OCI-LY1 (cell line): ENCODE measurements at regions not wholly inside any gene's neighbourhood (a gene's known extent, or its start where the extent isn't known, plus 50 kb on each side); places are given as distances from the start of the nearest gene placed in this dataset.

ENCODE experiments used
- H2AFZ ChIP-seq: fragments of 200-600 bp; sonication (generic), shearing (Covaris generic); 2 replicates; pipeline ENCODE4 v1.6.0; 2014; ENCODE audit warnings: antibody characterized with exemption, mild to moderate bottlenecking, low read length
- H3F3A ChIP-seq: fragments of 200-600 bp; sonication (generic), shearing (Covaris generic); 2 replicates; pipeline ENCODE4 v1.6.0; 2014; ENCODE audit warnings: mild to moderate bottlenecking, antibody characterized with exemption, low read length, moderate library complexity; ENCODE audit not compliant: insufficient read depth
- H3K27ac ChIP-seq: fragments of 200-600 bp; sonication (generic); 2 replicates; pipeline ENCODE4 v1.5.1; 2014; ENCODE audit warnings: low read length, mixed run types, mild to moderate bottlenecking, low read depth; ENCODE audit not compliant: poor library complexity, severe bottlenecking
- H3K27me3 ChIP-seq: fragments of 200-600 bp; sonication (generic); 2 replicates; pipeline ENCODE4 v1.6.0; 2014; ENCODE audit warnings: antibody characterized with exemption, mild to moderate bottlenecking, low read length, moderate library complexity; ENCODE audit not compliant: insufficient read depth
- H3K36me3 ChIP-seq: fragments of 200-600 bp; sonication (generic); 2 replicates; pipeline ENCODE4 v1.6.1; 2014; ENCODE audit warnings: mild to moderate bottlenecking, antibody characterized with exemption, low read length, moderate library complexity, mixed read lengths; ENCODE audit not compliant: insufficient read depth
- H3K4me1 ChIP-seq: fragments of 200-600 bp; sonication (generic); 2 replicates; pipeline ENCODE4 v1.5.1; 2014; ENCODE audit warnings: mild to moderate bottlenecking, low read length, moderate library complexity; ENCODE audit not compliant: insufficient read depth, severe bottlenecking
- H3K4me2 ChIP-seq: fragments of 200-600 bp; sonication (generic), shearing (Covaris generic); 2 replicates; pipeline ENCODE4 v1.6.1; 2014; ENCODE audit warnings: low read length
- H3K4me3 ChIP-seq: fragments of 200-600 bp; sonication (generic); 2 replicates; pipeline ENCODE4 v1.5.1; 2014; ENCODE audit warnings: low read length, low read depth, mild to moderate bottlenecking, mixed read lengths; ENCODE audit not compliant: poor library complexity, severe bottlenecking
- H3K79me2 ChIP-seq: fragments of 200-600 bp; shearing (Covaris generic); 2 replicates; pipeline ENCODE4 v1.6.1; 2016; ENCODE audit warnings: mixed run types, low read length, mixed read lengths; ENCODE audit not compliant: insufficient read depth
- H3K9ac ChIP-seq: fragments of 200-600 bp; sonication (generic), shearing (Covaris generic); 2 replicates; pipeline ENCODE4 v1.6.1; 2014; ENCODE audit warnings: mild to moderate bottlenecking, low read length, mixed read lengths
- H3K9me2 ChIP-seq: fragments of 200-600 bp; sonication (generic), shearing (Covaris generic); 2 replicates; pipeline ENCODE4 v1.6.1; 2014; ENCODE audit warnings: low read depth, mild to moderate bottlenecking, low read length, mixed read lengths
- H3K9me3 ChIP-seq: fragments of 200-600 bp; shearing (Covaris generic); 2 replicates; pipeline ENCODE4 v1.6.1; 2014; ENCODE audit warnings: low read length, mixed read lengths
- H4K20me1 ChIP-seq: fragments of 200-600 bp; sonication (generic), shearing (Covaris generic); 2 replicates; pipeline ENCODE4 v1.6.0; 2016; ENCODE audit warnings: mild to moderate bottlenecking, low read length; ENCODE audit not compliant: insufficient read depth
- CTCF ChIP-seq: fragments of 200-600 bp; sonication (generic), shearing (Covaris generic); IDR thresholded peaks from 2 replicates; pipeline ENCODE4 v1.5.1; 2017; ENCODE audit warnings: mild to moderate bottlenecking, antibody characterized with exemption, low read length, moderate library complexity, mixed read lengths
- EZH2 ChIP-seq: fragments of 200-600 bp; sonication (generic), shearing (Covaris generic); IDR thresholded peaks from 2 replicates; pipeline ENCODE4 v1.8.0; 2017; ENCODE audit warnings: borderline replicate concordance, mixed run types, mild to moderate bottlenecking, antibody characterized with exemption, low read length, moderate library complexity, mixed read lengths

GRCh38 chr4:13164783-13165331, 319.3 kb downstream of the RAB28 start:
- H4K20me1 ChIP-seq: no peaks in the 10 kb centered on the region
- H3F3A ChIP-seq: no peaks in the 10 kb centered on the region
- H3K27me3 ChIP-seq: no peaks in the 10 kb centered on the region
- no peaks in the 10 kb centered on the region for H3K36me3 ChIP-seq
- H3K4me2 ChIP-seq: no peak overlapping the region
- H3K9ac ChIP-seq: no peak overlapping the region
- H2AFZ ChIP-seq: no peak overlapping the region
- H3K9me3 ChIP-seq: no peaks in the 10 kb centered on the region
- no peak overlapping the region for H3K4me3 ChIP-seq
- TF ChIP-seq CTCF (no peak), EZH2 (no peak)
- no peaks in the 10 kb centered on the region for H3K4me1 ChIP-seq
- H3K27ac ChIP-seq: no peak overlapping the region
- no peaks in the 10 kb centered on the region for H3K79me2 ChIP-seq
- H3K9me2 ChIP-seq: no peaks in the 10 kb centered on the region

GRCh38 chr4:13162886-13163285, 321.3 kb downstream of the RAB28 start:
- Histone ChIP-seq H3K27ac (no peak overlapping the region), H3K36me3 (no peaks in the 10 kb centered on the region), H3K4me1 (no peaks in the 10 kb centered on the region), H3K9me3 (no peaks in the 10 kb centered on the region), H3K4me3 (no peak overlapping the region), H3F3A (no peaks in the 10 kb centered on the region), H3K9me2 (no peaks in the 10 kb centered on the region), H3K27me3 (no peaks in the 10 kb centered on the region), H3K9ac (no peak overlapping the region), H4K20me1 (no peaks in the 10 kb centered on the region), H2AFZ (no peak overlapping the region), H3K79me2 (no peaks in the 10 kb centered on the region), H3K4me2 (no peak overlapping the region)
- no peak for TF ChIP-seq CTCF

DNA sequence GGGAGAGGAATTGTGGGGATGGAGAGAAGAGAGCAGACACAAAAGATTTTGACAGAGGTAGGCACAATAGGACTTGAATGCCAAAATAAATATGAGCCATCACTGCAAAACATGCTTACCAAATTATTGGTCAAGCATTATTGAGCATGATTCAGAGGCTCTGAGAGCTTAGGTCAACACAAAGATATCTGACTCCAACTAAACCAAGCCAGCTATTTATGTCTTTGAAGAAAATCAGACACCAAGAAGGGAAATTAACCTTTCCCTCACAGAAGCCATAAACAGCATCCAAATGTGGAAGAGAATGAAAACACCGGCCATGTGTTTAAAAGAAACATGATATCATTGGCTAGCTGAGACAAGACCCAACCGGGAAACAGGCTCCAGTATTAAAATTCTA, 323.2 kb downstream of the RAB28 start:
- H3K27me3 ChIP-seq: no peaks in the 10 kb centered on the region
- H3K27ac ChIP-seq: no peak overlapping the region
- H3F3A ChIP-seq: no peaks in the 10 kb centered on the region
- TF ChIP-seq CTCF (no peak), EZH2 (no peak)
- H3K9ac ChIP-seq: no peak overlapping the region
- H3K4me2 ChIP-seq: no peak overlapping the region
- no peaks in the 10 kb centered on the region for H3K79me2 ChIP-seq
- no peak overlapping the region for H2AFZ ChIP-seq
- H3K4me1 ChIP-seq: no peaks in the 10 kb centered on the region
- H3K4me3 ChIP-seq: no peak overlapping the region
- H3K9me2 ChIP-seq: no peaks in the 10 kb centered on the region
- no peaks in the 10 kb centered on the region for H3K9me3 ChIP-seq
- no peaks in the 10 kb centered on the region for H4K20me1 ChIP-seq
- no peaks in the 10 kb centered on the region for H3K36me3 ChIP-seq
